GM18511 (cell line): ENCODE measurements at regions not wholly inside any gene's neighbourhood (a gene's known extent, or its start where the extent isn't known, plus 50 kb on each side); places are given as distances from the start of the nearest gene placed in this dataset.

ENCODE experiments used
- ATAC-seq: cut with Tn5 transposase; IDR thresholded peaks from one replicate; pipeline ENCODE4 v1.9.1; 2021; ENCODE audit warnings: mild to moderate bottlenecking, moderate library complexity; ENCODE audit not compliant: unreplicated experiment

DNA sequence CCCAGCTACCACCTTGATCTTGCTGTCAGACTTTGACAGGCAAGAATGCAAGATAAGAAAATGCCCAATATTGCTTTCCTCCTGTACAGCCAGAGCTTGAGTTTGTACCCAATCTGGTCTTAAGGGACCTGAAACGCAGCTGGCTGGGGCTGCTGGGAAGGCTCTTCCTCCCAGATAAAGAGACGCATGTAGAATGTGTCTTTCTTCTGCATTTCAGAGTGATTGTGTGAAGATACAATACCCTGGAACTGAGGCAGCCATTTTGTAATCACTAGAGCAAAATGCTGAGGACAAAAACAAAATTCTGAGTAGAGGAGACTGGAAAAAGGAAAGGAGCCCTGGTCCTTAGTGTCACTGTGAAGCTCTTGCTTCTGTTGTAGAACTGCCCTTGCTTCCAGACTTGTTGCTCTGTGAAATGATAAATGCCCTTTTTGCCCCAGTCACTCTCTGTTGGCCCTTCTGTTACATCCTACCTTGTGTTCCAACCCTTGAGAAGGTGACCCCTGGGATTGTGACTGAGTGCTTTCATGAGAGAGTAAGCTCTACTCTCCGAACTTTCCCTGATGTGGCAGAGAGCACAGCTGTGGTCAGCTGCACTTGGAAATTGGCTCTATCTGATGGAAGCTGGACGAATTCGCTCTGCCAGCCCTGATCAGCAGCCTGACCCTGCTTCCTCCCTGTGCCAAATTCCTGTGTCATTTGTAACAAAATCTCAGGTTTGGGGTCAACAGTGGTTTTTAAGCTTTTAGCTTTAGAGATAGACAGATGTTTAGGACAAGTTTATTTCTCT, 137.4 kb upstream of the RBMS1 start:
- ATAC-seq, result no peak

DNA sequence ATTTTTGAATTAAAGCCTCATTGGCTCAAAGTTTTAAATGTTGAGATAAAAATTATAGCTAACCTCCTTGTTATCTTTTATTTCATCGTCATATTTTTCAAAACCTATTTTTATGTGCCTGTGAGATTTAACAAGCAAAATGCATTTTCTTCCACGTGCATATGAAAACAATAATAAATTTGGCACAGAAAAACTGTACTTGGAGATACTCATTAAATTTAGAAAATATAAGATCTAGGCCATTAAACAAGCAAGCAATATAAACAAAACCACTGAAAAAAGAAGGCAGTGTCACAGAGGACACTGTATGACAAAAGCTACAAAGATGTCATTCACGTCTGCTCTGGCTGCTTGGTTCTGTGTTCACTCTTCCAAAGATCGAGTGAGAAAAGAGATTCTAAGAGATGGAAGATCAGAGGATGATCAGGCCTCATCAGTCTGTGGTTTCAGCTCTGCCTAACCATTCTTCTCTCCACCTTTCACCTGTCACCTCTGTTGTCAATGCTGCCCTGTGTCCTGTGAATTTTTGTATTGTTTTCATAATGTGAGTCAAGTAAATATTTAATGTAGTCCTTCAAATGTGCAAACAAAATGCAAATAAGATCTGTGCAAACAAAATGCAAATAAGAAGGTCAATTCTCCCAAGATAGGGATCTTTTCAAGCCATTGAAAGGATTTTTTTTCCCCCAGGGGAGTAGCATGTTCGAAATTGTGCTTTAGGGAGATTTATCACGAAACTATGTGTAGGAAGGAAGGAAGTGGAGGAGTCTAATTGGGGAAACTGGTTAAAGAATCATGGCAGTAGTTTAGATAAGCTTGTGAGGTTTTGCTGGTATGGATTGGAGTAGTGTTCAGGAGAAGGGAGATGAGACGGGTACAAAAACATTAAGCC, 138.7 kb upstream of the RBMS1 start:
- no peak for ATAC-seq

- no peak for ATAC-seq
These were observed 140.8 kb upstream of the RBMS1 start for GRCh38 chr2:160634436-160634835.

GRCh38 chr2:160635488-160635887, 141.9 kb upstream of the RBMS1 start:
- no peak for ATAC-seq

GRCh38 chr2:160639472-160639871, 145.9 kb upstream of the RBMS1 start:
- ATAC-seq, result no peak

DNA sequence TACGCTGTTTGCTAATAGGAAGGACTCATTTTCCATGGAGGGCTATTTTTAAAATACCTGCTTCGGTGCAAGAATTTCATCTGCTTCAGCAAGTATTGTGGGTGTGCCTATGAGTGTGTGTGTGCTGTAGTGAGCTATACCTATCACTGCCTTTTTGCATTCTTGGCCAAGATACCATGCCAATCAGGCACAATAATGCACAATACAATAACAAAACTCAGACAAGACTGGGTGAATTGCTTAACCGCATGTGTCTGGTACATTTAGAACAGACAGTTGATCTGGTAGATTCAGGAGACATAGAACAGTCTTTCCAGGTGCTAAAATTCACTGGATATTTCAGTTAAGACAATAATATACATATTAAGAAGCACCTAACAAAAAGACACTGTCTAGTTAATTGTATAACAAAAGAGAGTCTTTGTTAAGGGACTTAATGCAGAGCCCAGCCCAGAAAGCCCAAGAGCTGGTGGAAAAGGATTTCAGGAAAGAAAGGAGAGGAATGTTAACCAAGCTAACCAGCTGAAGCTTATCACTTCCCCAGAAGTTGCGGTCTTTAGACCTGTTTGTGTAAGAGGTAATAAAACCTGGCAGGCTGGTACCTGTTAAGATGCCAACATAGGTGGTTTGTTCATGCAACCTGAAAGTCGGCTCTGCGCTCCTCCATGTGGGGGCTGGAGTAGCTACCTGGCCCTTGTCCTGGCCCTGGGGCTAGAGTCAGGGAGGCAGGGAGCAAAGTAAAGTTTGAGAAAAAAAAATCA, 153.3 kb upstream of the RBMS1 start:
- ATAC-seq, result no peak

- ATAC-seq, result no peak
These were observed 154.5 kb upstream of the RBMS1 start for GRCh38 chr2:160647967-160648685.

- no peak for ATAC-seq
These were observed 156.1 kb upstream of the RBMS1 start for GRCh38 chr2:160649698-160650097.

DNA sequence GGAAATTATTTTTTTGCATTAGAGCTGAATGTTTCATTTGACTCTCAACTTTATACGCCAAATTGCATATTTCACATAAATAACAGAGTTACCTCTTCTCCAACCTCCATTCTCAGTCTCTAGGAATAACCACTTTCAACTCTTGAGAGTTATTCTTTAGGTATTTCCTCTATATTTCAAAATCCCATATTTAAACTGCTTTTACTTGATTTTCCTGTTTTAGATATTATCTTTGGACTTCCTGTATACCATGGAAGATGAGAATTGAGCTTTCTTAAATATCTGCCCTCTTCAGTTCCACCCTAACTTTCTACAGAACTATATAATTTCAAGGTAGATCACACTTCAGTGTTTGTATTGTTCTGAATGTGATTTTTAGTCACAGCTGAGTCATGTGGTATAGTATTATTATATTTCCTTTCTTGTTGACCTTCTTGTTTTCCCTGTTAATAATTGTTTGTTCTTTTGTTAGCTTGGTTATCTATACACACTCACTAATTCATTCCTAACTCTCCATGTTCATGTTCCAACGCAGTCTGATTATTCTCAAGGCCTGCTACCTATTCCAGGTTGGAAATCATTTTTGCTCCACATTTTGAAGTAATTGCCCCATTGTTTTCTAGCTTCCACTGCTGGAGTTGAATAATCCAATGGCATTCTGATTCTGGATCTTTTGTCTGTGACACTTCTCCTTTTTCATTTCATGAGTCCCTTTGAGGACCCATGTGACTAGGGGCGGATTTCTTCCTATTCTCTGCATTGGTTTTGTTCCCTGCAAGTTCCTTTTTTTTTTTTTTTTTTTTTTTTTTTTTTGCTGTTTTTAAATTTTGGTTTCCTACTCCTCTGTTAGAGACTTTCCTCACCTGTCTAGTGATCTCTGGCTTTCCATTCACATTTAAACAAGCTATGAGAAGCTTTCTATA, 156.8 kb upstream of the RBMS1 start:
- no peak for ATAC-seq

DNA sequence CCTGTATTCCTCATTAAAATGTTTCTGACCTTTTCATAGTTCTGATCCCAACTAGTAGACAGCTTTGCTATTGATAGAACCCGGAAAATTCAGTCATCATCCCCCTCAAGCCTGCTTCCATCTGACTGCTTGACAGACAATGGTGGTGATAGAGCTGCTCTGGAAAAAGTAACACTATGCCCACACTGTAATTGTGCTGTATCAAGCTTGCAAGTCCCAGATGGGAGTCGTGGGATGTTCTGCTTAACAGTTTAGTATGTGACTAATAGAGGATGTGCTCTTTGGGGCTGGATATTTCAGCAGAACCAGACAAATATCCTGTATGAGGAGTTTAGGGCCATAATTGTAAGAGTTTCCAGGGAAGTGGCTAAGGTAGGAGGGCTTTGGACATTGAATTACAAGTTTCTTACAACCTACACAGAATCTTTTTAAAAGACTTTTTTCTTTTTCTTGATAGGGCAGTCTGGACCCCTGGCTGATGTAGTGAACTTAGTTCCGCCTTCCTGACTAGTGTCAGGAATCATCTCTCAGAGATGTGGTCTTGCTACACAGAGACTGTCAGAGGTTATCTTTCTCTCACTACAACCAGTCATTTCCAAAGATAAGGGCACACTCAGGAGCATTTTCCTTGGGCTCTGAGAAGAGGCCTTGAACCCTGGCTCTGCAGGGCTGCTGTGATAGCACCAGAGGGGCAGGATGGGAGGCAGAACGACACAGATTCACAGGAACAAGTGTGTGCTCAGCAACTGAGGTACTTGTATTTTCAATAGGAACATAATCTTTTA, 158.0 kb upstream of the RBMS1 start:
- no peak for ATAC-seq

DNA sequence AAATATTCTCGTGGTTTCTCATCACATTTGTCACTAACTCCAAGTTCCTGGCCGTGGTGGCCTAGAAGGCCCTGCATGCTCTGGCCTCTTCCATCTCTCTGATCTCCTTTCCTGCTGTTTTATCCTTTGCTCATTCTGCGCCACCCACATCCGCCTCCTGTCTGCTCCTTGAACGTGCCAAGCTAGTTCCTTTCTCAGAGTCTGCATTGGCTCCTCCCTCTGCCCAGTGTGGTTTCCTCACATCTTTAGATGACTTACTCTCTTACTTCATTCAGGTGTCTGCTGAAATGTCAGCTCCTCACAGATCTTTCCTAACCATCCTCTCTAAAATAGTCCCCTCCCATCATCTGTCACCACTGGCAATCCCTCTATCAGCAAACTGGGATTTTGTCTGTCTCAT, 158.6 kb upstream of the RBMS1 start:
- peak; percentile 81 for ATAC-seq

GRCh38 chr2:160657196-160657595, 163.6 kb upstream of the RBMS1 start:
- ATAC-seq, result no peak

DNA sequence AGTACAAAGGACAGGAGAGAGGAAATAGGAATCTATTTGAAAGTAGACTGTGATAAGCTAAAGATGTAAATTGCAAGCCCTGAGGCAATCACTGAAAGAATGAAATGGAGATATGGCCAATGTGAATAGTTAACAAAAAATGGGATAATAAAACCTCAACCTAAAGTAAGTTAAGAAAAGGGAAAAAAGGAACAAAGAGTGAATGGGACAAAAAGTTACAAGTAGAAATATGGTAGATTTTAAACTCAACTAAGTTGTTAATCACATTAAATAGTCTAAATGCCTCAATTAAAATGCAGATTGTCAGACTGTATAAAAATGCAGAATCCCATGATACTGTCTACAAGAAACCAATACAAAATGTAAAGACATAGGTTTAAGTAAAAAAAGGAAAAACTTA, 165.2 kb upstream of the RBMS1 start:
- ATAC-seq, result no peak

DNA sequence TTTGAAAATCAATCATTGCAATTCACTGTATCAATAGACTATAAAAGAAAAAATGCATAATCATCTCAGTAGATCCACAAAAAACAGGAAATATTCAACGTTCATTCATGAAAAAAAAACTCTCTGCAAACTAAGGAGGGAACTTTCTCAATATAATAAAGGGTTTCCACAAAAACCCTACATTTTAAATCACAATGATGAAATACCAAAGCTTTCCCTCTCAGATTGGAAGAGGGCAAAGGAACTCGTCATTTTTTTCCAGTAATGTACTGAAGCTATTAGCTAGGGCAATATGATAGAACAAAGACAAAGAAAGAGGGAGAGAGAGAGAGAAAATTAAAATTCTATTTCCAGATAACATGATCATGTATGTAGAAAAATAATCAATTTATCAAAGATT, 167.1 kb upstream of the RBMS1 start:
- ATAC-seq, result no peak

GRCh38 chr2:160664603-160665140, 171.1 kb upstream of the RBMS1 start:
- no peak for ATAC-seq

DNA sequence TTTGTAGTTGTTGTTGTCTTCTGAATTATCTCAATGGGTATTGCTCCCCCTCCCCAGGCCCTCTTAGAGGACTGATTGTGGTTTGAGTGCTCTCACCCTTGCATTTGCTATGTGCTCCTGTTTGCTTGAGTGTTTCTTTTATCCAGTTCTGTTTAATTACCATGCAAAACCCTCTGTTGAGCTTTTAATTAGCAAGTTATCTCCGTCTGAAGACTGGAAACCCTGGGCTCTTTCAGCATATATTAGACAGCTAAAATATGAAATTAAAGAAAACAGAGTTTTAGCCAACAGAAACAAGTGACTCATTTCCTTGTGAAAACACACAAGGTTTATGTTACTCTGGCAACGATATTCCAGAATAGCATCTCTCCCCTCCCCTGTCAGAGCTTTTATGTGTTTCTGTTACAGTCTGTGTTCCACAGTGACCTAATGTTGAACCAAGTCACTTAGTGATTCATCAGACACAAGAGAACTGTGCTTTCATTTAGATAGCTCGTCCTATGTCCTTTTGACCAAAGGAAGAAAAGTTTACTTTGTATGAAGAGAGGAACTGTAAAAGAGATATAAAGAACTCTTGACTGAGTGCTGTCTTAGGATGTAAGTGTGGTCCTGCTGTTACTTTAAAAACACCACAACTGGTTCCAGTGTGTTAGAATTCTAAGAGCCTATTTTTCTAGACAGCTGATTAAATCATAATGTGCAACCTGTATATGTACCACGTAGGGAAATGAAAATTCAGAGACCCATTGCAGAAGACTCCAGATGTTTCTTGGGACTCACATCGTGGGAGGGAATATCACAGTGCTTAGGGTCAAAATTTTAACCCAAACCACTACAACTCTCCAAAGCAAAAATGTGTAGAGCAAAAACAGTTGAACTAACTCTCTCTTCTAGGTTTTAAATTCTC, 172.8 kb upstream of the RBMS1 start:
- ATAC-seq, result peak; percentile 88

- ATAC-seq, result no peak
These were observed 174.2 kb upstream of the RBMS1 start for GRCh38 chr2:160667811-160668210.

GRCh38 chr2:160670618-160671017, 177.0 kb upstream of the RBMS1 start:
- ATAC-seq, result no peak
